ENCODE measurements at regions not wholly inside any gene's neighbourhood (a gene's known extent, or its start where the extent isn't known, plus 50 kb on each side); places are given as distances from the start of the nearest gene placed in this dataset.

GRCh38 chr6:8246403-8246802 lies 144.1 kb upstream of the EEF1E1 start:
- TF ChIP-seq, protein P1, sequence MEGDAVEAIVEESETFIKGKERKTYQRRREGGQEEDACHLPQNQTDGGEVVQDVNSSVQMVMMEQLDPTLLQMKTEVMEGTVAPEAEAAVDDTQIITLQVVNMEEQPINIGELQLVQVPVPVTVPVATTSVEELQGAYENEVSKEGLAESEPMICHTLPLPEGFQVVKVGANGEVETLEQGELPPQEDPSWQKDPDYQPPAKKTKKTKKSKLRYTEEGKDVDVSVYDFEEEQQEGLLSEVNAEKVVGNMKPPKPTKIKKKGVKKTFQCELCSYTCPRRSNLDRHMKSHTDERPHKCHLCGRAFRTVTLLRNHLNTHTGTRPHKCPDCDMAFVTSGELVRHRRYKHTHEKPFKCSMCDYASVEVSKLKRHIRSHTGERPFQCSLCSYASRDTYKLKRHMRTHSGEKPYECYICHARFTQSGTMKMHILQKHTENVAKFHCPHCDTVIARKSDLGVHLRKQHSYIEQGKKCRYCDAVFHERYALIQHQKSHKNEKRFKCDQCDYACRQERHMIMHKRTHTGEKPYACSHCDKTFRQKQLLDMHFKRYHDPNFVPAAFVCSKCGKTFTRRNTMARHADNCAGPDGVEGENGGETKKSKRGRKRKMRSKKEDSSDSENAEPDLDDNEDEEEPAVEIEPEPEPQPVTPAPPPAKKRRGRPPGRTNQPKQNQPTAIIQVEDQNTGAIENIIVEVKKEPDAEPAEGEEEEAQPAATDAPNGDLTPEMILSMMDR (IDR thresholded peaks at IDR 0.05) = no peak
- TF ChIP-seq POLR2AphosphoS5 (IDR thresholded peaks at IDR 0.05) = no peak
